H9 (cell line): ENCODE measurements at regions not wholly inside any gene's neighbourhood (a gene's known extent, or its start where the extent isn't known, plus 50 kb on each side); places are given as distances from the start of the nearest gene placed in this dataset.
A peak's percentile ranks its signal among the peaks of the same experiment; 100 is the strongest.

ENCODE experiments used
- DNase-seq: peaks from one replicate; pipeline ENCODE4 v3.0.0-alpha.2; 2017
- H2AFZ ChIP-seq: one replicate; pipeline ENCODE4 v1.6.1; 2013; ENCODE audit warnings: mild to moderate bottlenecking, low read length, control low read depth, moderate library complexity
- H2AK5ac ChIP-seq: 2 replicates; pipeline ENCODE4 v1.6.1; 2013; ENCODE audit warnings: low read length, control low read depth, mixed read lengths; ENCODE audit not compliant: insufficient read length
- H2BK120ac ChIP-seq: one replicate; pipeline ENCODE4 v1.6.1; 2013; ENCODE audit warnings: low read depth, mild to moderate bottlenecking, low read length, control low read depth, inconsistent platforms; ENCODE audit not compliant: poor library complexity, severe bottlenecking
- H2BK12ac ChIP-seq: 2 replicates; pipeline ENCODE4 v1.6.1; 2013; ENCODE audit warnings: low read length, control low read depth, mixed read lengths, low read depth; ENCODE audit not compliant: insufficient read length
- H2BK15ac ChIP-seq: 2 replicates; pipeline ENCODE4 v1.6.1; 2013; ENCODE audit warnings: low read depth, low read length, control low read depth
- H2BK20ac ChIP-seq: one replicate; pipeline ENCODE4 v1.6.1; 2013; ENCODE audit warnings: low read depth, mild to moderate bottlenecking, low read length, control low read depth, inconsistent platforms; ENCODE audit not compliant: poor library complexity, severe bottlenecking
- H2BK5ac ChIP-seq: 2 replicates; pipeline ENCODE4 v1.6.1; 2013; ENCODE audit warnings: low read length, control low read depth, mixed read lengths; ENCODE audit not compliant: insufficient read length
- H3K14ac ChIP-seq: 2 replicates; pipeline ENCODE4 v1.6.1; 2013; ENCODE audit warnings: low read length, control low read depth; ENCODE audit not compliant: insufficient read depth
- H3K18ac ChIP-seq: 2 replicates; pipeline ENCODE4 v1.6.1; 2013; ENCODE audit warnings: low read depth, mild to moderate bottlenecking, mixed read lengths, low read length, control low read depth; ENCODE audit not compliant: insufficient read length
- H3K23ac ChIP-seq: 2 replicates; pipeline ENCODE4 v1.6.1; 2013; ENCODE audit warnings: low read length, control low read depth, mixed read lengths, low read depth; ENCODE audit not compliant: insufficient read length
- H3K23me2 ChIP-seq: 2 replicates; pipeline ENCODE4 v1.6.1; 2013; ENCODE audit warnings: low read depth, mild to moderate bottlenecking, mixed read lengths, low read length, control low read depth; ENCODE audit not compliant: insufficient read length, poor library complexity, severe bottlenecking
- H3K27ac ChIP-seq: 2 replicates; pipeline ENCODE4 v1.5.1; 2013; ENCODE audit warnings: low read length, control low read depth, mixed read lengths, low read depth; ENCODE audit not compliant: insufficient read length
- H3K27me3 ChIP-seq: 2 replicates; pipeline ENCODE4 v1.6.1; 2013; ENCODE audit warnings: low read length, control low read depth, inconsistent platforms; ENCODE audit not compliant: insufficient read depth
- H3K4ac ChIP-seq: 2 replicates; pipeline ENCODE4 v1.6.1; 2013; ENCODE audit warnings: low read depth, mild to moderate bottlenecking, control low read depth, inconsistent platforms, low read length, moderate library complexity
- H3K4me1 ChIP-seq: 2 replicates; pipeline ENCODE4 v1.6.1; 2013; ENCODE audit warnings: low read length, control low read depth, inconsistent platforms; ENCODE audit not compliant: insufficient read depth
- H3K4me2 ChIP-seq: 2 replicates; pipeline ENCODE4 v1.6.1; 2013; ENCODE audit warnings: low read length, control low read depth, mixed read lengths; ENCODE audit not compliant: insufficient read length, insufficient read depth
- H3K56ac ChIP-seq: 2 replicates; pipeline ENCODE4 v1.6.1; 2013; ENCODE audit warnings: low read depth, mild to moderate bottlenecking, mixed read lengths, low read length, control low read depth; ENCODE audit not compliant: insufficient read length
- H3K79me1 ChIP-seq: 2 replicates; pipeline ENCODE4 v1.6.1; 2013; ENCODE audit warnings: low read depth, mild to moderate bottlenecking, moderate library complexity, low read length, control low read depth, inconsistent platforms; ENCODE audit not compliant: insufficient read depth, poor library complexity, severe bottlenecking
- H3K79me2 ChIP-seq: 2 replicates; pipeline ENCODE4 v1.6.1; 2013; ENCODE audit warnings: low read length, control low read depth, inconsistent platforms; ENCODE audit not compliant: insufficient read depth
- H3K9ac ChIP-seq: 2 replicates; pipeline ENCODE4 v1.6.1; 2013; ENCODE audit warnings: low read length, control low read depth, mixed read lengths; ENCODE audit not compliant: insufficient read length; ENCODE audit errors: extremely low read depth
- H3K9me3 ChIP-seq: one replicate; pipeline ENCODE4 v1.6.1; 2013; ENCODE audit warnings: low read depth, low read length, inconsistent platforms; ENCODE audit not compliant: control insufficient read depth
- H3T11ph ChIP-seq: one replicate; pipeline ENCODE4 v1.6.1; 2013; ENCODE audit warnings: mild to moderate bottlenecking, low read length, control low read depth, inconsistent platforms
- H4K20me1 ChIP-seq: one replicate; pipeline ENCODE4 v1.6.1; 2013; ENCODE audit not compliant: control insufficient read depth, insufficient read length, insufficient read depth
- H4K5ac ChIP-seq: 2 replicates; pipeline ENCODE4 v1.6.1; 2013; ENCODE audit warnings: low read depth, mild to moderate bottlenecking, mixed read lengths, low read length, control low read depth; ENCODE audit not compliant: insufficient read length
- H4K8ac ChIP-seq: replicated peaks from 2 replicates; pipeline ENCODE4 v1.6.1; 2013; ENCODE audit warnings: low read length, control low read depth, mixed read lengths, low read depth; ENCODE audit not compliant: insufficient read length
- H4K91ac ChIP-seq: 2 replicates; pipeline ENCODE4 v1.6.1; 2013; ENCODE audit warnings: low read depth, mild to moderate bottlenecking, moderate library complexity, mixed read lengths, low read length, control low read depth; ENCODE audit not compliant: insufficient read length
- H3K27ac Mint-ChIP-seq, 3 experiments: 2 replicates in 2 of 3; 3 replicates in 1 of 3; pipeline ENCODE4 v1.8.0; 2020 to 2021; ENCODE audit warnings: mixed read lengths in 3 of 3, mild to moderate bottlenecking in 1 of 3, moderate library complexity in 1 of 3
- H3K27me3 Mint-ChIP-seq: 2 replicates; pipeline ENCODE4 v1.8.0; 2021; ENCODE audit warnings: low read depth, mild to moderate bottlenecking, moderate library complexity, mixed read lengths
- H3K36me3 Mint-ChIP-seq, 3 experiments: 2 replicates in 2 of 3; 3 replicates in 1 of 3; pipeline ENCODE4 v1.8.0; 2020 to 2021; ENCODE audit warnings: low read depth in 3 of 3, mixed read lengths in 3 of 3; ENCODE audit not compliant: insufficient read depth in 1 of 3
- H3K4me1 Mint-ChIP-seq, 2 experiments: 2 replicates each; pipeline ENCODE4 v1.8.0; 2020; ENCODE audit warnings: mixed read lengths in 2 of 2
- H3K4me3 Mint-ChIP-seq, 2 experiments: 2 replicates in 1 of 2; 3 replicates in 1 of 2; pipeline ENCODE4 v1.8.0; 2020 to 2021; ENCODE audit warnings: mild to moderate bottlenecking in 2 of 2, mixed read lengths in 2 of 2, moderate library complexity in 1 of 2
- H3K9me3 Mint-ChIP-seq, 2 experiments: 2 replicates in 1 of 2; 3 replicates in 1 of 2; pipeline ENCODE4 v1.8.0; 2020; ENCODE audit warnings: mild to moderate bottlenecking in 2 of 2, mixed read lengths in 2 of 2, moderate library complexity in 1 of 2
- CTCF ChIP-seq: fragments of 200-600 bp; sonication (generic); conservative IDR thresholded peaks from 3 replicates; pipeline ENCODE4 v1.8.0; 2021; ENCODE audit warnings: antibody characterized with exemption, mild to moderate bottlenecking
- WGBS: extraction: QIAGEN DNeasy Blood & Tissue Kit; methylation state at CpG from one replicate; pipeline ENCODE4 v1.1.7; 2013; ENCODE audit warnings: missing lambda C conversion rate, low lambda C conversion rate, mixed read lengths; ENCODE audit not compliant: insufficient read length; ENCODE audit errors: extremely low coverage; 5-methylcytosine and 5-hydroxymethylcytosine counted together

DNA sequence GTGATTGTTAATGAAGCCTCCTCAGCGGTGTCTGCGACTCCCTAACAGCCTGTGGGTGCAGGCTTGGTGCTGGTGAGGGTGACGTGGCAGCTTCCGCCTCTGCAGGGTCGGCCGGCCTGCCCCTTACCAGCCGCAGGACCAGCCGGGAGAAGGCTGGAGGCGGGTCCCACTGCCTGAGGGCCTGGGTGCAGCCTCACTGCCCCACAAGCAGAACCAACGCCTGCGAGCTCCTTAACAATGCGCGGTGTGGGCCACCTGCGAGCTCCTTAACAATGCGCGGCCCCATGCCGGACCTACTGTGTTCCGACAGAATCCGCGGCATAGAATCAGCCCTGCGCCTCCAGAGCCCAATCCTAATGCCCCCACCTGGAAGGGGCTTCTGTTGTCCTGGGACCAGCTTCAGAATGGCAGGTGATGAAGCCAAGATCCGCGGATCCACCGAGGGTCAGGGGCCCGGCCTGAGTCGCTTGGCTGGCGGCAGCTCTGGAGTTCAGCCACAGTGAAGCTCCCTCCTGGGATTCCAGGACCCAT is 54.4 kb upstream of the AJAP1 start:
- Histone ChIP-seq H3K4me1 (no peaks in the 10 kb centered on the region), H4K8ac (no peak overlapping the region), H3K56ac (no peak overlapping the region), H3K9ac (no peak overlapping the region), H4K20me1 (no peaks in the 10 kb centered on the region), H3T11ph (no peak overlapping the region), H3K18ac (no peak overlapping the region), H2BK15ac (no peak overlapping the region), H2BK12ac (no peak overlapping the region), H2BK5ac (no peak overlapping the region), H3K4me2 (no peak overlapping the region), H4K5ac (no peak overlapping the region), H3K14ac (no peak overlapping the region; the same call in 1 of the 2 replicates), H3K23me2 (no peaks in the 10 kb centered on the region), H3K27me3 (no peaks in the 10 kb centered on the region), H2AFZ (no peak overlapping the region), H2BK120ac (no peak overlapping the region), H3K27ac (no peak overlapping the region), H3K9me3 (no peaks in the 10 kb centered on the region), H3K79me1 (no peaks in the 10 kb centered on the region), H2BK20ac (no peak overlapping the region), H3K79me2 (no peaks in the 10 kb centered on the region), H3K23ac (no peak overlapping the region), H4K91ac (no peak overlapping the region), H3K4ac (no peak overlapping the region), H2AK5ac (no peak overlapping the region)
- DNase-seq: peak; percentile 66
- no peak overlapping the region for H3K4me3 Mint-ChIP-seq
- peaks cover 25% of the 10 kb centered on the region for H3K27me3 Mint-ChIP-seq
- H3K4me1 Mint-ChIP-seq: peaks cover 35 to 37% of the 10 kb centered on the region in 2 experiments
- TF ChIP-seq CTCF: no peak
- H3K27ac Mint-ChIP-seq: no peak overlapping the region
- peaks cover 0 to 3% of the 10 kb centered on the region in 2 experiments; a peak in 3 of 5 replicates for H3K9me3 Mint-ChIP-seq
- no CpG with 5 or more reads among the region's 27 CpGs for WGBS
- no peaks in the 10 kb centered on the region for H3K36me3 Mint-ChIP-seq
